K562 (cell line): ENCODE measurements at regions not wholly inside any gene's neighbourhood (a gene's known extent, or its start where the extent isn't known, plus 50 kb on each side); places are given as distances from the start of the nearest gene placed in this dataset.

Source experiments
- ATAC-seq: fragments of 200-7000 bp; cut with Tn5 transposase; 3 replicates; pipeline ENCODE4 v1.9.1; 2020; ENCODE audit warnings: moderate library complexity
- BruUV-seq: library from RNA; stranded (reverse); fragments of 400-500 nt; replicated peaks from 2 replicates; lab custom pipeline; 2021; lab: Mats Ljungman, UMichigan
- CTCF ChIA-PET: fragments of 300-600 bp; formaldehyde crosslinking; extraction: SDS; loops from one replicate; lab custom pipeline; 2021; ENCODE audit warnings: low intra/inter-chr PET ratio; lab: Yijun Ruan, JAX
- POLR2A ChIA-PET: fragments of 300-600, 350-650 bp; sonication (Branson Sonifier 250); formaldehyde crosslinking; extraction: SDS; loops from one replicate; lab custom pipeline; 2021; ENCODE audit warnings: antibody characterized with exemption, inconsistent platforms; lab: Yijun Ruan, JAX
- DNase-seq, 4 experiments: peaks; one replicate each; pipeline versions ENCODE4 v3.0.0 to v3.0.0-alpha.2; 2011 to 2018; ENCODE audit warnings: low spot score in 3 of 4, mixed read lengths in 3 of 4; ENCODE audit errors: extremely low read depth in 1 of 4
- FAIRE-seq: peaks from 2 replicates; lab custom pipeline; 2011; peaks lifted over from hg19 to GRCh38; lab: Jason Lieb, UNC
- H2AFZ ChIP-seq: 2 replicates; pipeline ENCODE4 v1.6.0; 2011; ENCODE audit warnings: low read depth, low read length, control low read depth, inconsistent platforms
- H3K27ac ChIP-seq: fragments of 200-600 bp; 3 replicates; pipeline ENCODE4 v1.8.0; 2011; ENCODE audit warnings: low read depth, mild to moderate bottlenecking, control low read depth, inconsistent platforms, low read length, moderate library complexity, mixed read lengths; ENCODE audit errors: extremely low read depth
- H3K27me3 ChIP-seq, 2 experiments: fragments of 300-600 bp in 1 of 2; 2 replicates in 1 of 2; 3 replicates in 1 of 2; pipeline versions ENCODE4 v1.6.0 to v1.8.0; 2011; ENCODE audit warnings: inconsistent platforms in 2 of 2, low read length in 2 of 2, mild to moderate bottlenecking in 1 of 2, mixed read lengths in 1 of 2, moderate library complexity in 1 of 2; ENCODE audit not compliant: control insufficient read depth in 2 of 2, insufficient read depth in 2 of 2
- H3K36me3 ChIP-seq: fragments of 300-600 bp; 3 replicates; pipeline ENCODE4 v1.8.0; 2011; ENCODE audit warnings: mild to moderate bottlenecking, low read length, inconsistent platforms; ENCODE audit not compliant: control insufficient read depth, insufficient read depth
- H3K4me1 ChIP-seq, 2 experiments: fragments of 200-600 bp in 1 of 2; replicated peaks in 1 of 2; 2 replicates in 1 of 2; 3 replicates in 1 of 2; pipeline versions ENCODE4 v1.5.1 to v1.8.0; 2011; ENCODE audit warnings: inconsistent platforms in 2 of 2, low read length in 2 of 2, mild to moderate bottlenecking in 1 of 2, mixed read lengths in 1 of 2, moderate library complexity in 1 of 2; ENCODE audit not compliant: control insufficient read depth in 2 of 2, insufficient read depth in 2 of 2
- H3K4me2 ChIP-seq: 2 replicates; pipeline ENCODE4 v1.6.1; 2011; ENCODE audit warnings: low read length, control low read depth, inconsistent platforms, mixed read lengths; ENCODE audit not compliant: insufficient read depth
- H3K4me3 ChIP-seq: fragments of 200-600 bp; sonication (generic), shearing (Covaris generic); 2 replicates; pipeline ENCODE4 v1.5.1; 2016; ENCODE audit warnings: control low read depth, inconsistent platforms
- H3K79me2 ChIP-seq: fragments of 200-600 bp; 3 replicates; pipeline ENCODE4 v1.8.0; 2011; ENCODE audit warnings: low read length, inconsistent platforms; ENCODE audit not compliant: control insufficient read depth, insufficient read depth
- H3K9ac ChIP-seq, 2 experiments: 2 replicates each; pipeline versions ENCODE4 v1.6.0 to v1.6.1; 2011; ENCODE audit warnings: low read depth in 2 of 2, low read length in 2 of 2, control low read depth in 1 of 2, inconsistent platforms in 1 of 2, mild to moderate bottlenecking in 1 of 2, mixed read lengths in 1 of 2; ENCODE audit not compliant: insufficient read depth in 1 of 2
- H3K9me1 ChIP-seq: one replicate; pipeline ENCODE4 v1.6.0; 2011; ENCODE audit warnings: inconsistent platforms, mild to moderate bottlenecking, low read length, moderate library complexity; ENCODE audit not compliant: control insufficient read depth, insufficient read depth
- H3K9me3 ChIP-seq: replicated peaks from 2 replicates; pipeline ENCODE4 v1.5.1; 2011; ENCODE audit warnings: low read depth, low read length, inconsistent platforms; ENCODE audit not compliant: control insufficient read depth, insufficient read depth
- H4K20me1 ChIP-seq: replicated peaks from 2 replicates; pipeline ENCODE4 v1.6.1; 2011; ENCODE audit warnings: low read length, inconsistent platforms, mixed read lengths; ENCODE audit not compliant: control insufficient read depth, insufficient read depth
- ATF1 ChIP-seq, 2 experiments: fragments of 450-650 bp in 1 of 2; IDR thresholded peaks; 2 replicates each; pipeline ENCODE4 v1.6.1; 2016; ENCODE audit warnings: missing compliant biosample characterization in 1 of 2, missing genetic modification characterization in 1 of 2
- MTA2 ChIP-seq: fragments of 450-650 bp; IDR thresholded peaks from 2 replicates; pipeline ENCODE4 v1.6.1; 2016; ENCODE audit warnings: low read depth
- TFAM ChIP-seq: fragments of 250-450 bp; sonication (Bioruptor Pico); conservative IDR thresholded peaks from 2 replicates; pipeline ENCODE4 v1.5.0; 2021; ENCODE audit warnings: mild to moderate bottlenecking, moderate library complexity
- THRA ChIP-seq: fragments of 450-650 bp; IDR thresholded peaks from 2 replicates; pipeline ENCODE4 v1.6.1; 2017; ENCODE audit warnings: mild to moderate bottlenecking, moderate library complexity
- ZNF140 ChIP-seq: fragments of 250-450 bp; sonication (Bioruptor Pico); IDR thresholded peaks from 2 replicates; pipeline ENCODE4 v1.8.0; 2021; ENCODE audit warnings: moderate library complexity, mild to moderate bottlenecking, inconsistent platforms
- ZNF431 ChIP-seq: sonication (generic); formaldehyde crosslinking; IDR thresholded peaks from 2 replicates; pipeline ENCODE4 v1.8.0; 2022; ENCODE audit warnings: mild to moderate bottlenecking, missing genetic modification reagents
- WGBS: fragments of 100-300 bp; shearing (Covaris generic); methylation state at CpG from one replicate; pipeline ENCODE4 v1.1.6; 2016; ENCODE audit warnings: low coverage, mixed read lengths; ENCODE audit not compliant: insufficient coverage; ENCODE audit errors: missing lambda C conversion rate; 5-methylcytosine and 5-hydroxymethylcytosine counted together
- in situ Hi-C: fragments of 300-500 bp; cut with MboI; formaldehyde crosslinking; loops from 4 replicates; pipeline ENCODE4 v1.15.0; 2018; ENCODE audit warnings: inconsistent platforms, mixed read lengths
- intact Hi-C: fragments of 100-400 bp; cut with micrococcal nuclease; formaldehyde crosslinking; loops from 2 replicates; pipeline ENCODE4 v1.14.2; 2022
- TF ChIP-seq, protein P1 (sequence below): fragments of 200-800 bp; sonication (Bioruptor generic); IDR thresholded peaks from 2 replicates; pipeline ENCODE4 v1.6.1; 2017; ENCODE audit warnings: missing genetic modification characterization, missing compliant biosample characterization
- TF ChIP-seq, protein P2 (sequence below): sonication (generic); formaldehyde crosslinking; IDR thresholded peaks from 2 replicates; pipeline ENCODE4 v1.8.0; 2023; ENCODE audit warnings: mild to moderate bottlenecking, missing genetic modification reagents

DNA sequence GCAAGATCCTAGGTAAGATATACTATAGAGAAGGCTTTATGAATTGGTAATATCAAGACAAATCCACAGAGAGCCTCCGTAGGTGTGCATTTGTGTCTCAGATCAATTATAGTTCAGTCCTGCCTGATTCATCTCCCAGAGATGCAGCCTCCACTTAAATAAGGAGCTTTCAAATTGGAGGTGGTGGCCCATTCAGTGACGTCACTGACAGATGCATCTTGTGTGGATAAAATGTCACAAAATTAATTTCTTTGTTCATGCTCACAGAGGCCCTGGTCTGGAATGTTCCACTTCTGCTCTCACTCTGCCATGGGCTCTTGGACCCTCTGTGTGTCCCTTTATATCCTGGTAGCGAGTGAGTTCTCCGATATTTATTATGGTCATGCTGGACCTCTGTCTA lies 157.1 kb upstream of the PRSS58 start:
- H2AFZ ChIP-seq = no peak overlapping the region
- ChIA-PET CTCF (no interaction called here), POLR2A (no interaction called here)
- H3K9me3 ChIP-seq = no peaks in the 10 kb centered on the region
- no peaks in the 10 kb centered on the region for H4K20me1 ChIP-seq
- H3K4me2 ChIP-seq = no peak overlapping the region
- ATAC-seq (no peak), DNase-seq (no peak), FAIRE-seq (no peak)
- BruUV-seq = no TSS peak
- H3K4me1 ChIP-seq = no peaks in the 10 kb centered on the region
- H3K9ac ChIP-seq = no peak overlapping the region
- H3K36me3 ChIP-seq = no peaks in the 10 kb centered on the region
- intact Hi-C loops (no loop called here), in situ Hi-C loops (no loop called here)
- H3K79me2 ChIP-seq = no peaks in the 10 kb centered on the region
- no peaks in the 10 kb centered on the region for H3K9me1 ChIP-seq
- 4% methylated on average over 4 of the region's 4 CpGs for WGBS
- H3K27me3 ChIP-seq = no peaks in the 10 kb centered on the region
- H3K27ac ChIP-seq = no peak overlapping the region
- TF ChIP-seq THRA (no peak), ATF1 (CRISPR knock-in tag; IDR thresholded peaks at IDR 0.05) (no peak), ATF1 (tag; IDR thresholded peaks at IDR 0.05) (peak; percentile 63)
- no peak overlapping the region for H3K4me3 ChIP-seq

GRCh38 chr7:142414135-142414534 lies 156.3 kb upstream of the PRSS58 start:
- H3K9me3 ChIP-seq = no peaks in the 10 kb centered on the region
- ChIA-PET CTCF (no interaction called here), POLR2A (no interaction called here)
- no peak overlapping the region for H3K4me2 ChIP-seq
- H3K9me1 ChIP-seq = no peaks in the 10 kb centered on the region
- no TSS peak for BruUV-seq
- ATAC-seq = no peak
- 2% methylated on average over 3 of the region's 3 CpGs for WGBS
- in situ Hi-C loops (no loop called here), intact Hi-C loops (no loop called here)
- H3K27me3 ChIP-seq = no peaks in the 10 kb centered on the region
- H3K79me2 ChIP-seq = no peaks in the 10 kb centered on the region
- no peak overlapping the region for H3K27ac ChIP-seq
- no peak for FAIRE-seq
- no peaks in the 10 kb centered on the region for H4K20me1 ChIP-seq
- no peak for DNase-seq
- no peaks in the 10 kb centered on the region for H3K4me1 ChIP-seq
- TF ChIP-seq TFAM (CRISPR knock-in tag) (no peak), ZNF140 (CRISPR knock-in tag) (no peak), MTA2 (no peak), ZNF431 (CRISPR knock-in tag) (no peak)
- TF ChIP-seq, protein P1, sequence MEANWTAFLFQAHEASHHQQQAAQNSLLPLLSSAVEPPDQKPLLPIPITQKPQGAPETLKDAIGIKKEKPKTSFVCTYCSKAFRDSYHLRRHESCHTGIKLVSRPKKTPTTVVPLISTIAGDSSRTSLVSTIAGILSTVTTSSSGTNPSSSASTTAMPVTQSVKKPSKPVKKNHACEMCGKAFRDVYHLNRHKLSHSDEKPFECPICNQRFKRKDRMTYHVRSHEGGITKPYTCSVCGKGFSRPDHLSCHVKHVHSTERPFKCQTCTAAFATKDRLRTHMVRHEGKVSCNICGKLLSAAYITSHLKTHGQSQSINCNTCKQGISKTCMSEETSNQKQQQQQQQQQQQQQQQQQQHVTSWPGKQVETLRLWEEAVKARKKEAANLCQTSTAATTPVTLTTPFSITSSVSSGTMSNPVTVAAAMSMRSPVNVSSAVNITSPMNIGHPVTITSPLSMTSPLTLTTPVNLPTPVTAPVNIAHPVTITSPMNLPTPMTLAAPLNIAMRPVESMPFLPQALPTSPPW (CRISPR knock-in tag) = no peak
- TF ChIP-seq, protein P2, sequence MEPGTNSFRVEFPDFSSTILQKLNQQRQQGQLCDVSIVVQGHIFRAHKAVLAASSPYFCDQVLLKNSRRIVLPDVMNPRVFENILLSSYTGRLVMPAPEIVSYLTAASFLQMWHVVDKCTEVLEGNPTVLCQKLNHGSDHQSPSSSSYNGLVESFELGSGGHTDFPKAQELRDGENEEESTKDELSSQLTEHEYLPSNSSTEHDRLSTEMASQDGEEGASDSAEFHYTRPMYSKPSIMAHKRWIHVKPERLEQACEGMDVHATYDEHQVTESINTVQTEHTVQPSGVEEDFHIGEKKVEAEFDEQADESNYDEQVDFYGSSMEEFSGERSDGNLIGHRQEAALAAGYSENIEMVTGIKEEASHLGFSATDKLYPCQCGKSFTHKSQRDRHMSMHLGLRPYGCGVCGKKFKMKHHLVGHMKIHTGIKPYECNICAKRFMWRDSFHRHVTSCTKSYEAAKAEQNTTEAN = no peak
- H3K4me3 ChIP-seq = no peak overlapping the region
- H2AFZ ChIP-seq = no peak overlapping the region
- H3K36me3 ChIP-seq = no peaks in the 10 kb centered on the region
- no peak overlapping the region for H3K9ac ChIP-seq
